ENCODE measurements at regions not wholly inside any gene's neighbourhood (a gene's known extent, or its start where the extent isn't known, plus 50 kb on each side); places are given as distances from the start of the nearest gene placed in this dataset.
"Not testable (repeated sequence)": the region's sequence is repeated elsewhere in the genome, so short reads cannot be mapped to it uniquely, and the experiment has no call there.

DNA sequence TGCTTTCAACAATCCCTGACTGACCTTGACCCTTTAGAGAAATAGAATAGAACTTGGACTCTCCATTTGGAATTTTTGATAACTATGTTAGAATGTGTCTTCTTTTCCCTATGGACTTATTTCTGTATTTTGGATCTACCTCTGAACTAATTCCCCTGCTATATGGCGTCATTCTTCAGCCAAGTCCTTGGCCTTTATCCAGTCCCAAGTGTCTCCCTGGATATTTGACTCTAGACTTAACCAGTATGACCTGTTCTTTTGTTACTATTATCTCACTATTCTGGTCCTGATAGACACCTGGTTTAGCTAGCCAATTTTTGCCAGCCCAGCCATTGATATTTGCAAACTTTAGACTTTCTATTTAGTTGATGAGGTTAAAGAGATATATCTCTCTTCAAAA is 186.8 kb downstream of the KCNS3 start:
- no peak for FAIRE-seq

DNA sequence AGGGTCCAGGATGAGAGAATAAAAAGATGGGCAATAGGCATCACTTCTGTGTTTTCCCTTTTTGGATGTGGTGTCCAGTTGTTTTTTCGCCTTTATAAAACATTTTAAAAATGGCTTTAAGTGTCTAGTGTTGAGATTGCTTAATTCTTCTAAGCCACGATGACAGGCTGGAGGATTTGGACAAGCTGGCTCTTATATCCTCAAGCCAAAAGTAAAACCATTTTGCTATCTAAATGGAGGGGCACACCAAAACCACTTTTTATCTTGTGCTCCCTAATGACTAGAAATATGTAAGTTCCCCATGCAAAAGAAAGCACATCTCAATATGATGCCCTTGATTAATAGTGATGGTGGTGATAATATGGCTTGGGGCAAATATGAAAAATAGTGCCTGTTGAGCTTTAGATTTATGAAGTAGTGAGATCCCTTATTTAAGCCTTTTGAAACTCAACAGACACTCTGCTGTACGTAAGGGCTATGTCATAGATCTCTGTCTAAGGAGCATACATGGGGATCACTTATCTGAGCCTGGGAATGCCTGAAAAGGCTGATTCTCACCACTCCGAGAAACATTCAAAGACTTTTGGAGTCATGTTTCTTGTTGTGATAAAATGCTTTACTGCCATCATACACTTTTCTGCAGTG is 185.5 kb downstream of the KCNS3 start:
- FAIRE-seq = no peak

DNA sequence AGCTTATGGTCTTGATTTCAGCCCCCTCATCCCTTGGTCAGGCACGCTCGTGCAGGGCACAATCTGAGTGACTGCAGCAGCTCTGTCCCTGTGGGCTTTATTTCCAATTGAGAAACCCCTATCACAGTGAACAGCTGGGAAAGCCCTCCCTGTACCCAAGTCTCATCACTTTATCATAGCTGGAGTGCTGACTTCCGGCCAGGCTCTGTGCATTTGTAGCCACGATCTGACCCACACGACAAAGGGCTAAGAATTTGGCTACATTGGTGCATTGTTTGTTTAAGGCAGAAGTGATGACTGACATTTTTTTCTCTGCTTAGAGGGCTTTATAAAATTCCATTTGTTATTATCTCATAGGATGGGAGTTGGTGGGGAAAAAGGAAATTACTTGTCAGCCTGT is 184.4 kb downstream of the KCNS3 start:
- FAIRE-seq = no peak

GRCh38 chr2:18061717-18062116 is 183.2 kb downstream of the KCNS3 start:
- no peak for FAIRE-seq

DNA sequence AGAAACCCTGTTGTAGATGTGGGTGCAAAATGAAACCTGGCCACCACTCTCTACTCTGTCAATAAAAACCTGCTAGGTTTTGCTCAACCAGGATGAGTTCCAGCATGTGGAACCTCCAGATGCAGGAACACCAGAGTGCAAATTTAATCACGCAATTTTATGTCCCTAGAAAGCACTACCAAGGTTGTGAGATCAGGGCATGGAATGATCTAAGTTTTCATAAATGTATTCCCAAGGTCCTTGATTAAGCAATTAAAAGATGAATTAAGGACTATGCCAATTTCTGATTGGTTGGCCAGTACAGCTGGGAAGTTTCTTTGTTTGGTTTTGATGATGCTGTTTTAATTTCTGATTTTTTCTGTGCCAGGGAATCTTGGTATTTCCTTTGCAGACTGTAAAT is 179.2 kb downstream of the KCNS3 start:
- no peak for FAIRE-seq

- FAIRE-seq = no peak
Observed at GRCh38 chr2:18055290-18055689, 176.8 kb downstream of the KCNS3 start.

- no peak for FAIRE-seq
Observed at GRCh38 chr2:18050001-18050400, 171.5 kb downstream of the KCNS3 start.

- no peak for FAIRE-seq
Observed at GRCh38 chr2:18049325-18049724, 170.9 kb downstream of the KCNS3 start.

DNA sequence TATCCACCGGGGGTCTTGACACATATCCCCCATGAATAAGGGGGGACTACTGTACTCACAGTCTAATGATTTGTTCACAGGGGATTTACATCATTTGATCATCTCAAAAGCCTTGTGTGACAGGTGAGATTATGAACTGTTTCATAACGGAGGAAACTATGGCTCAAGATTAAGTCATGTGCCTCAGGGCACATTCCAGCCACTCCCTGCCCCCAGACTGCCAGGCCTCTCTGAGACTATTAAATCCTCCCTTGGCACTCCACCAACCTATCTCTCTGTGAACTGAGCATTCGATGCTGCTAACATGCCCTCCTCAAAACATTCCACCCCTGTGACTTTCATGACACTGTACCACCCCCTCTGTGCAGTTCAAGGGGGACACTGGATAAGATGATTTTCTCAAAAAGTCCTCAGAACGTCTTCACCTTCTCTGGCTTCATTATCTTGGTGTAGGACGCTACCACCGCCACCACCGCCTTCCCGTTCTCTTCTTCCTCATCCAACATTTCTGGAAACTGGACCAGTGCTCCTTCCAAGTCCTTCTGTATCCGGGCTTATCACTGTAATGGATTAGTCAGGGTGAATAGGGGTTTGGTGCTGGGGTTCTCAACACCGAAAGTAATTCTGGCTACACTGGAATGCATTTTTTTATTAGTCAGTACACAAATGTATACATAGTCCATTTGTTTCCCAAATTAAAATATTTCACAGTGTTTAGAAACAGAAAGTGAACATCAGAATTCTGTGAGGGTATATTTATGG is 169.6 kb downstream of the KCNS3 start:
- FAIRE-seq = no peak

GRCh38 chr2:18047213-18047611 is 168.7 kb downstream of the KCNS3 start:
- no peak for FAIRE-seq

DNA sequence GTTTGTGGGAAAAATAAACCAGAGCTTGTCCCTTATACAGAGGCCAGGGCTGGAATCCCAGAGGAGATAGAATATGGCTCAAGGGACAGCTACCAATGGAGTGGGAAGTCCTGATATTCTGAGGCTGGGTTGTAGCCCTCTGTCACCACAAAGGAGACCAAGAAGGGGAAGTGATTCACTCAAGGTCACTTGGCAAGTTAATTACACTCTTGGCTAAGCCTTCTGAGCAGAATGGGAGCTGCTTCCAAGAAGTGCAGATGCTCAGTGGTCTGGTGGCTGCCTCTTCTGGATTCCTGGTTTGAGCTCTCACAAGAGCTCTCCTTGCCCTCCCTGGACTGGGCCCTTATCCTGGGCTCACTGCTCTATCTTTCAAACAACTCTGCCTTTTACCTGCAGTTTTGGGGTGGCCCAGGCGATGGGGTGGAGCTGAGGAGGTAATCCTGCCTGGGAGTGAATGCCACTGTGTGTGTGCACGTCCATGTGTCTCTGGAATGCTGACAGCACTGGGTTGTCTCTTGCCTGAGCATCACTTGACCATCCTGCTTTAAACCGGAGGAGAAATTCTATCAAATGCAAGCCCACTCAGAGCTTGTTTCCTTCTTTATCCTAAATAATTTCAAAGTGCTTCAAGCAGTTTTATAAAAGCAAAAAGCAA is 168.2 kb downstream of the KCNS3 start:
- no peak for FAIRE-seq

GRCh38 chr2:18046017-18046416 is 167.6 kb downstream of the KCNS3 start:
- FAIRE-seq = no peak

DNA sequence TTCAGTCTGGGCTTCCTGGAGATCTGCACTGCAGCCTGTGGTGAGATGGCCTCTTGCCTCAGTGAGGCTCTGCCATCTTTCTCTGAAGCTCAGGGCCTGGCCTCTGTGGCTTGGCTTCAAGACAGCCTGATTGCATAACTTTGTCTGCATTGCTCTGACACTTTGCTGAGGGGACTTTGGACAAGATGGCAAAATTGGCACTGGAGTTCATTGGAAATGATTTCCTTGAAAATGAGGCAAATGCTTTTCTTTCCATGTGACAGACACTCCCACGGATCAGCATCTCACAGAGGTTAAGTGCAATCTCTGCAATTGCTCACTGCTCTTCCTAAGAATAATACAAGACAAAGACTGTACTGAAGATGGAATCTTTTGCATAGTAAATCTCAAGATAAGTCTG is 166.8 kb downstream of the KCNS3 start:
- no peak for FAIRE-seq

GRCh38 chr2:18017381-18017780 is 138.9 kb downstream of the KCNS3 start:
- not testable (repeated sequence) for FAIRE-seq

GRCh38 chr2:18009891-18010290 is 131.4 kb downstream of the KCNS3 start:
- FAIRE-seq = no peak

DNA sequence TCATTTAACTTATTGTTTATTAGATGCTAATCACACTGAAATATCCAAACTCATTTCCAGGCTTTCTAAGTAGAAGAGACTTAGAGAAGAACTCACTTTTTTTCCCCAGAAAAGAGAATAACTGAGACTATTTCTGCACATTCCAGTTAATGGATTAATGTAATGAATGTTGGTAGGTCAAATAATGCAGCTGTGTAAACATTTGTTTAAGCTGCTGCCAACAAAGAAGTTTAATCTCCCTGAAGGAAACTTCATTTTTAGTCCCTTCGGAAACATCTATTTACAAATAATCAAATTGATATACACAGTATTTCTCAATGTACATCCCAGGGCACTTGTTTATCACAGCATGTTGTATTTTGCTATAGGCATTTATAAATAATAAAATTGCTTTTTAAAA is 126.9 kb downstream of the KCNS3 start:
- no peak for FAIRE-seq

DNA sequence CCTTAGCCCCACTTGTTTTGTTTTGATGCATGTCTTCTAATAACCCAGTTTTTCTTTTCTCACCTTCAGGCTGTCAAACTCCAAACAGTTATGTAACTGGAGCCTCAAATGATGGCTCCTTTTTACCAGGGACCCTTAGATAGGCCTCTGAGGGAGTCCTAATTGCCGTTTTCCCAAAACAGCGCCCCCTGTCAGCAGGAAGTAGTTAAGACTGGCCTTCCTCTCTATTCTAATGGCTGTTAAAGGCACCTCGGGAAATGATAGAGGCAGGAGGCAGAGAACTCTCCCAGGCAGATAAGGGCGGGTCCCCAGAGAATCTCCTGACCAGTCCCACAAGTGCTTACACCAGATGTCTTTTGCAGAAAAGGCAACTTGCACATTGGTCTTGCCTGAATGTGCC is 123.2 kb downstream of the KCNS3 start:
- FAIRE-seq = no peak

DNA sequence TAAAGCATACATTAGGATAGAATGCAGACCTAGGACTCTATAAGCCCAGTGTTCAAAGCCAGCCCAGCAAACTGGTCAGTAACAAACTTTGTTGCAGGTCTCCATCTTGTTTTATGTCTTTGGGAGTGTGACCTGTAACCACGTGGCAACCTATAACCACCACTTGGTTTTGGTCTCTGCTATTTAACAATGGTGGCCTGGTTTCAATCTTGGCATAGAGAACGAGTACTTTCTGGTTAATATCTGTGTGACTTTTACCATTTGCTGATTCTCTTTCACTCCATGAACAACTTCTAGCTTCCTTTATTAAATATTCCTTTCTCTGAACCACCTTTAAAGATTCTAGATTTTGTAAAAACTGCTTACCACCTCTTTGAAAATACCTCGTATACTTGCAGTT is 118.5 kb downstream of the KCNS3 start:
- FAIRE-seq = no peak

DNA sequence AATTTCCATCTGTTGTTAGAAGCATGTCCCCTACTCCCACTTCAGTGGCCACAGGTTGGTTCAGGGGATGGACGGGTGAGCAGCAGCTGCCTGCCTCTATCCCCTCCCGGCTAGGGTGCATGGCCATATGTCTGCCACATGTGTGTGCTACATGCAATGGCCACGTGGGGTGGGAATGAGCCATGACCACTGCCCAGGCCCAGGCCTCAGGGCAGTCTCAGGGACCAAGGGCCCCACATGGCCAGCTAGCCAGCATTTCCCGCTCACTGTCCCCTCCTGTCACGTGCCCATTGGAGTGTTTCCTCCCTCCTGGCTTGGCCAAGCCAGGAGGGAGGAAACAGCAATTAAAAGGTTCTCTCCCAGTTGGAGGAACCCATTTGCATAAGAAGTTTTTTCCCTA is 117.1 kb downstream of the KCNS3 start:
- FAIRE-seq = no peak
